GM19043 (cell line): ENCODE measurements at regions not wholly inside any gene's neighbourhood (a gene's known extent, or its start where the extent isn't known, plus 50 kb on each side); places are given as distances from the start of the nearest gene placed in this dataset.
"Not testable (repeated sequence)": the region's sequence is repeated elsewhere in the genome, so short reads cannot be mapped to it uniquely, and the experiment has no call there.

ENCODE experiments used
- ATAC-seq: cut with Tn5 transposase; IDR thresholded peaks from one replicate; pipeline ENCODE4 v1.9.1; 2021; ENCODE audit warnings: low read depth; ENCODE audit not compliant: unreplicated experiment

- no peak for ATAC-seq
Observed at GRCh38 chr5:164532235-164532900, 1026.9 kb downstream of the MAT2B start.

- ATAC-seq, result not testable (repeated sequence)
Observed at GRCh38 chr5:164533426-164533825, 1028.0 kb downstream of the MAT2B start.

- no peak for ATAC-seq
Observed at GRCh38 chr5:164540174-164540573, 1034.8 kb downstream of the MAT2B start.

DNA sequence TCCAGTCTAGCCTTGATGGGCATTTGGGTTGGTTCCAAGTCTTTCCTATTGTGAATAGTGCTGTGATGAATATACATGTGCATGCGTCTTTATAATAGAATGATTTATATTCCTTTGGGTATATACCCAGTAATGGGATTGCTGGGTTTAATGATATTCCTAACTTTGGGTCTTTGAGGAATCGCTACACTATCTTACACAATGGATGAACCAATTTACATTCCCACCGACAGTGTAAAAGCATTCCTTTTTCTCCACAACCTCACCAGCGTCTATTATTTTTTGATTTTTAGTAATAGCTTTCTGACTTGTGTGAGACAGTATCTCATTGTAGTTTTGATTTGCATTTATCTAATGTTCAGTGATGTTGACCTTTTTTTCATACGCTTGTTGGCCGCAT is 1040.1 kb downstream of the MAT2B start:
- ATAC-seq, result no peak

DNA sequence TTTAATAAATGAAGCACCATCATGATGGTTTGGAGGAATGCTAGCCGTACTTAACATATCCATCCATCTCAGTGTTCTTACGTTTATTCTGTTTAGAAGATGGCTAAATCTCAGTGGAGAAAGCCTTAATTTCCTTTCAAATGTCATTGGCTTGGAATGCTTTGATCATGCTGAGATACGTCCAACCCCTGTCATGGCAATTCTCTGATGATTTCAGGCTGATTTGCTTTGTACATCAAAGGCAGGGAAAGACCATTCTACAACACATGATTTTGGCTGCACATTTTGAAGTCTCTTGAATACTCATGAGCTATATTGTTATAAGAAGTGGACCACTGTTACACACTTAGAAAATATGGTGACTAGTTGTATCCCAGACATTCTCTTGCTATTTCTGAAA is 1048.4 kb downstream of the MAT2B start:
- no peak for ATAC-seq

- ATAC-seq, result no peak
Observed at GRCh38 chr5:164555809-164556208, 1050.4 kb downstream of the MAT2B start.

DNA sequence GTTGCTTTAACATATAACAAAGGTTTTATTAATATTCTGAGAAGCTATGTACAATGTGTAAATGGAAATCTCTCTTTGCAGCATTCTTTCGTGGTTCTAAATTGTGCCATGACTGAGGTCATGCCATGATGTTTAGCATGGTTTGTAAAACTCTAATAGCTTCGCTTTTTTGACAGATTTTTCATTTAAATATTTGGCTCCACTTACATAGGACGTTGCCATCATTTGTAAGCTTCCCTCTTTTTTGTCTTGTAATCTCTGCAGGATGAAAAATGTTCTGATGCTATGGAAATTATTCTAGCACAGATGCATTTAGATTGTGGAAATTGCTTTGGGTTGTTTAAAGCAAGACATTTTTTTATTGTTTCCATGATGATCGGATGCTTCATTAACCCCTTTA is 1054.8 kb downstream of the MAT2B start:
- no peak for ATAC-seq

GRCh38 chr5:164561933-164562872 is 1056.8 kb downstream of the MAT2B start:
- ATAC-seq, result no peak

- no peak for ATAC-seq
Observed at GRCh38 chr5:164563370-164563769, 1058.0 kb downstream of the MAT2B start.

DNA sequence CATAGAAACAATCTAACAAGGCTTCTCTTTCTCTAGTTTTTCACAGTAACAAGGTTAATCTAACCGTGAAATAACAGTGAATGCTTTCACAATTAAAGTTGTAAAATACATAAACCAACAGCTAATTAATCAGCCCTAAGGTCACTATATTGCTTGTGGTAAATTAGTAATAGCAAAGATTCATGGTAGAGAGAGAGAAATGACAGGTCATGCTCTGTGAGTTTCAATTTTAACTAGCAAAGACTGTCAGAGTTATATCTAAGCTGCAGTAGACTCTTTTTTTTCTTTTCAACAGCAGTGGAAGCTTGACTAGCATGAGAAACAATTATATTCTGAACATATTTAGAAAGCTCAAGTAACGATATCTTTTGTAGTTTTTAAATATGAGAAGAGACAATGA is 1068.0 kb downstream of the MAT2B start:
- no peak for ATAC-seq

DNA sequence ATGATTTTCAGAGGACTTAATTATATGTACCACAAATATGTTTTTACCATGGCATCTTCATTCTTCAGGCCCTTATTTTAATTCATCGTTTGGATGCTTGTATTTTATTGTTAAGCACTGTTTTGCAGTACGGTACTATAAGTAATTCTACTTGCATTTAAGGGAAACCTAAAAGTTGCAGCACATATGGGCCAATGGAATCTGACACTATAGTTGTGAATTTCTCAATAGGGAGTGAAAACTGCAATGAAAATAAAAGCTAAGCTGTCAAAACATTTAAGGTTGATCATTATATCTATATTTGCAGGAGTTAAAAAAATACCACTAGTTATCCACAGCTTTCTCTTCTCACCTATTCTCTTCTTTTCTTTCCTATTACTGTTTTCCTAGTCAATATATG is 1071.8 kb downstream of the MAT2B start:
- no peak for ATAC-seq

GRCh38 chr5:164577742-164578141 is 1072.3 kb downstream of the MAT2B start:
- no peak for ATAC-seq

DNA sequence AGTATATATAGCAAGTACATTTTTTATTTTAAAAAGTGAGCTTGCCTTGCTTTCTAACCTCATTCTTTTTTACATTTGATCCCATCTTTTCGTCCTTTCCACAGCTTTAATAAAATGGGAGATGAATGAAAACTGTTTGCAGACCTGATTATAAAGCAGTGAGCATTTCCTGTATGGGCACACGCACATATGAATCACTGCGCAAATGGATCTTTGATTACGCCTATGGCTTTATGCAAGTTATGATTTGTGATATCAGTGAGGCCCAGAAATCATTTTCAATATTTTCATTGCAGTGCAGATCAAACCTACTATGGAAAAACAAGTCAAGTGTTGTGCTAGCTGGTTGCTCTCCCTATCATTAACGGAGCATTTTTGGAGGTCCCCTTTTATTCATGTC is 1073.0 kb downstream of the MAT2B start:
- ATAC-seq, result no peak

DNA sequence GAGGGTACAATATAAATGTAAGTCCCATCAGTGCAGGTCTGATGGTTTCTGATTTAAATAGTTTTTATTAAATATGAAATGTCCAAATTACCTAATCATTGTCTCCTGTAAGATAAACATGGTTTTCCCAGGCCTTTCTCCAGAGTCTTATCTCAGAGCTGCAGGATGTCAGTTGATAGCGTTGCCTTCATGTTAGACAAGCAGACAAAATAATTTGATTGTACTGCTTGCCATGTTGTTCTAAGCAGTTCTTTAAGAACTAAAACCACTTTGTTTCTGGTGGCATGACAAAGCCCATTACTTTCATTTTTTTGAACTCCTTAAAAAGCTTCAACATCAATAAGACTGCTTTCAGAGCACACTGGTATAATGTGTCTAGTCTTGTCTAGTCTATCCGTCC is 1073.5 kb downstream of the MAT2B start:
- ATAC-seq, result no peak

DNA sequence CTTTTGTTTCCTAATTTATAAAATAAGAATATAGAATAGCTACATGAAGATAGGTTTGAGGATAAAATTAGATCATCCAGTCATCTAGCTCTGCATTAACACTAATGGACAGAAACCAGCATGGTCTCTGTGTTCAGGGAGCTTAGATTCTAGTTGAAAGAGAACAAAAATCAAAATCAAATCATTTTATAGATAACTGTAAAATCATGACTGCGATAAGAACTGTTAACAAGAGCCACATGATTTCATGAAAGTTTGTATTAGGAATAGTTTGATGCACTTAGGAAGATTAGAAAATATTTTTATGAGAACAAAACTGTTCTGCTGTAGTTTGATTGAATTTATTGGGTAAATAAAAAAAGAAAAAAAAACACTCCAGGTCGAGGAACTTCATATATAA is 1074.7 kb downstream of the MAT2B start:
- ATAC-seq, result no peak

- ATAC-seq, result no peak
Observed at GRCh38 chr5:164581889-164582288, 1076.5 kb downstream of the MAT2B start.

DNA sequence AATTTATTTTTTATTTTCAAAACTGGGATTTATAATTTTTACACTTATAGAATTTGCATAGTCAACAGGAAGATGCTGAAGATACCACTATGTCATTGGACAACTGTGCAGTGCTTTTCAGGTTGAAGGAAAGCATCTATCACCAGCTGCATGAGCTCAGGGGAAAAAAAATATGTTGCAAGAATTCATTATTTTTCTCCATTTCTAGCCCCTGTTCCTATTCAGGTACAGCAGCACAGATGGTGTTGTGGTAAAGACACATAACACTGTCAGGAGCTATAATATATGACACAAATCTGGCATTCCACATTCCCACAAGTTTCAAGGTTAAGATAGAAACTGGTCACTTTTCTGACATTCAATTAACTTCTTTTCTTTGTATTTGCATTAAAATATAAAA is 1088.6 kb downstream of the MAT2B start:
- no peak for ATAC-seq

- peak; percentile 73 for ATAC-seq
Observed at GRCh38 chr5:164597293-164597900, 1092.0 kb downstream of the MAT2B start.

- ATAC-seq, result no peak
Observed at GRCh38 chr5:164600274-164600673, 1094.9 kb downstream of the MAT2B start.

DNA sequence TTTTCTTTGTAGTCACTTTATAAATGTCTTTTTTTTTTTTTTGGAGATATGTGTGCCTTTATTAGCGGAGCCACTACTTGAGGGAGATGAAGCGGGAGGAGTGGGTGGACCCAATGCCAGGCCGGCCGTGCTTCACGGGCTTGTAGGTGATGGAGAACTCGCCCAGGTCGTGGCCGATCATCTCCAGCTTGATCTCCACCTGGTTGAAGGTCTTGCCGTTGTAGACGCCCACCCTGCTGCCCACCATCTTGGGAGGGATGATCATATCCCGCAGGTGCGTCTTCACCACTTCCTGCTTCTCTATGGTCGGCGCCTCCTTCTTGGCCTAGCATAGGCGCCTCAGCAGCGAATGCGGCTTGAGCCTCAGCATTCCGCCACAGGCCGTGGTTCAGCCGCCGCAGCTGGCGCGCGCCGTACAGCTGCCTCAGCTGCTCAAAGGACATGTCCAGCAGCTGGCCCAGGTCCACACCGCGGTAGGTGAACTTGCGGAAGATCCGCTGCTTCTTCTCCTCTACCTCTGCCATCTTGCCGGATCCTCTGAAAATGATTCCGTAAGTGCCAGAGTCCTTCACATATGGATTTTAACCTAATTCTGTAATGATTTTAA is 1095.6 kb downstream of the MAT2B start:
- no peak for ATAC-seq

- no peak for ATAC-seq
Observed at GRCh38 chr5:164608507-164608906, 1103.1 kb downstream of the MAT2B start.
